OCI-LY3 (cell line): ENCODE measurements at regions not wholly inside any gene's neighbourhood (a gene's known extent, or its start where the extent isn't known, plus 50 kb on each side); places are given as distances from the start of the nearest gene placed in this dataset.

ENCODE experiments used
- CTCF ChIP-seq: fragments of 200-600, 300-600 bp; sonication (generic); IDR thresholded peaks from 2 replicates; pipeline ENCODE4 v1.5.1; 2014; ENCODE audit warnings: antibody characterized with exemption, low read length, low read depth
- EZH2phosphoT487 ChIP-seq: fragments of 200-600 bp; shearing (Covaris generic); IDR thresholded peaks from 2 replicates; pipeline ENCODE4 v1.6.1; 2018; ENCODE audit warnings: antibody characterized with exemption, mixed run types, low read depth

GRCh38 chr1:185439727-185440415 is 122.8 kb upstream of the IVNS1ABP start:
- TF ChIP-seq CTCF = no peak
- TF ChIP-seq EZH2phosphoT487 = no peak
